GM23248 (cell line): ENCODE measurements at regions not wholly inside any gene's neighbourhood (a gene's known extent, or its start where the extent isn't known, plus 50 kb on each side); places are given as distances from the start of the nearest gene placed in this dataset.

Experiments used
- DNase-seq: peaks from one replicate; pipeline ENCODE4 v3.0.0-alpha.2; 2015
- H2AFZ ChIP-seq: fragments of 200-600 bp; sonication (generic); 2 replicates; pipeline ENCODE4 v1.6.1; 2016; ENCODE audit warnings: antibody characterized with exemption
- H3F3A ChIP-seq: fragments of 200-600 bp; sonication (generic); 2 replicates; pipeline ENCODE4 v1.6.1; 2016; ENCODE audit warnings: mild to moderate bottlenecking, antibody characterized with exemption, mixed run types; ENCODE audit not compliant: insufficient read depth
- H3K27ac ChIP-seq: fragments of 200-600 bp; sonication (generic); 2 replicates; pipeline ENCODE4 v1.5.1; 2016; ENCODE audit warnings: mild to moderate bottlenecking
- H3K27me3 ChIP-seq: fragments of 200-600 bp; sonication (generic); replicated peaks from 2 replicates; pipeline ENCODE4 v1.6.1; 2016; ENCODE audit warnings: mild to moderate bottlenecking; ENCODE audit not compliant: insufficient read depth
- H3K36me3 ChIP-seq: fragments of 200-600 bp; sonication (generic); 2 replicates; pipeline ENCODE4 v1.6.1; 2016; ENCODE audit warnings: low read depth, mild to moderate bottlenecking
- H3K4me1 ChIP-seq: fragments of 200-600 bp; sonication (generic); 2 replicates; pipeline ENCODE4 v1.6.1; 2016; ENCODE audit warnings: mild to moderate bottlenecking; ENCODE audit not compliant: insufficient read depth
- H3K4me2 ChIP-seq: fragments of 200-600 bp; sonication (generic); one replicate; pipeline ENCODE4 v1.6.1; 2016; ENCODE audit warnings: mild to moderate bottlenecking; ENCODE audit not compliant: unreplicated experiment
- H3K4me3 ChIP-seq: fragments of 200-600 bp; sonication (generic); 2 replicates; pipeline ENCODE4 v1.5.1; 2016; ENCODE audit warnings: mild to moderate bottlenecking
- H3K79me2 ChIP-seq: fragments of 200-600 bp; sonication (generic); 2 replicates; pipeline ENCODE4 v1.6.1; 2016; ENCODE audit warnings: mild to moderate bottlenecking; ENCODE audit not compliant: insufficient read depth
- H3K9ac ChIP-seq: fragments of 200-600 bp; sonication (generic); 2 replicates; pipeline ENCODE4 v1.6.1; 2016; ENCODE audit warnings: mild to moderate bottlenecking
- H3K9me2 ChIP-seq: fragments of 200-600 bp; sonication (generic); 2 replicates; pipeline ENCODE4 v1.6.1; 2016; ENCODE audit warnings: mixed run types, mild to moderate bottlenecking, moderate library complexity; ENCODE audit not compliant: insufficient read depth
- H3K9me3 ChIP-seq: fragments of 200-600 bp; sonication (generic); one replicate; pipeline ENCODE4 v1.6.1; 2017; ENCODE audit warnings: low read depth
- H4K20me1 ChIP-seq: fragments of 200-600 bp; sonication (generic); 2 replicates; pipeline ENCODE4 v1.6.0; 2016; ENCODE audit not compliant: insufficient read depth
- EZH2 ChIP-seq: fragments of 200-600 bp; sonication (generic); IDR thresholded peaks from 2 replicates; pipeline ENCODE4 v1.6.1; 2018; ENCODE audit warnings: antibody characterized with exemption, mild to moderate bottlenecking; ENCODE audit not compliant: insufficient read depth, poor library complexity, severe bottlenecking
- EZH2phosphoT487 ChIP-seq: fragments of 200-600 bp; sonication (generic); IDR thresholded peaks from 2 replicates; pipeline ENCODE4 v1.6.1; 2018; ENCODE audit warnings: antibody characterized with exemption, moderate library complexity, mild to moderate bottlenecking, low read depth; ENCODE audit not compliant: insufficient read depth
- whole genome bisulfite sequencing, 2 experiments: methylation state at CpG; one replicate each; pipeline ENCODE4 v1.1.6; 2015 to 2017; ENCODE audit warnings: low lambda C conversion rate in 2 of 2, low coverage in 1 of 2; ENCODE audit errors: missing lambda C conversion rate in 2 of 2; 5-methylcytosine and 5-hydroxymethylcytosine counted together
- in situ Hi-C: fragments of 300-500 bp; cut with MboI; formaldehyde crosslinking; loops from 2 replicates; pipeline ENCODE4 v1.15.0; 2020

DNA sequence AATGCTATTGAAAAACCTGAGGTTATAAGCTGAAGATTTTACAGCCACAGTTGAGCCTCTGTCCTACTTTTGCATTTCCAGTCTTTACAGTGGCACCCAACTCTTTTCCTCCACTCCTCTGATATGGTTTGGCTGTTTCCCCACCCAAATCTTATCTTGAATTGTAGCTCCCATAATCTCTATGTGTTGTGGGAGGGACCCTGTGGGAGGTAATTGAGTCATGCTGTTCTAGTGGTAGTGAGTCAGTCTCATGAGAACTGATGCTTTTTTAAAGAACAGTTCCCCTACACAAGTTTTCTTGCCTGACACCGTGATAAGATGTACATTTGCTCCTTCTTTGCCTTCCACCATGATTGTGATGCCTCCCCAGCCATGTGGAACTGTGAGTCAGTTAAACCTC lies 646.1 kb upstream of the SEMA6A start:
- H3K4me1 ChIP-seq, result no peaks in the 10 kb centered on the region
- WGBS, 2 experiments, result 48 to 52% methylated on average over 1 of the region's 1 CpG
- no peaks in the 10 kb centered on the region for H4K20me1 ChIP-seq
- no peaks in the 10 kb centered on the region for H3K79me2 ChIP-seq
- H3K9ac ChIP-seq, result no peak overlapping the region
- no peaks in the 10 kb centered on the region for H3F3A ChIP-seq
- H3K4me2 ChIP-seq, result no peak overlapping the region
- no peak overlapping the region for H3K4me3 ChIP-seq
- H3K36me3 ChIP-seq, result no peaks in the 10 kb centered on the region
- TF ChIP-seq EZH2 (no peak), EZH2phosphoT487 (no peak)
- no peak overlapping the region for H2AFZ ChIP-seq
- no peaks in the 10 kb centered on the region for H3K9me2 ChIP-seq
- H3K9me3 ChIP-seq, result no peaks in the 10 kb centered on the region
- no peaks in the 10 kb centered on the region for H3K27me3 ChIP-seq
- no peak for DNase-seq
- no peak overlapping the region for H3K27ac ChIP-seq
- in situ Hi-C loops, result no loop called here

DNA sequence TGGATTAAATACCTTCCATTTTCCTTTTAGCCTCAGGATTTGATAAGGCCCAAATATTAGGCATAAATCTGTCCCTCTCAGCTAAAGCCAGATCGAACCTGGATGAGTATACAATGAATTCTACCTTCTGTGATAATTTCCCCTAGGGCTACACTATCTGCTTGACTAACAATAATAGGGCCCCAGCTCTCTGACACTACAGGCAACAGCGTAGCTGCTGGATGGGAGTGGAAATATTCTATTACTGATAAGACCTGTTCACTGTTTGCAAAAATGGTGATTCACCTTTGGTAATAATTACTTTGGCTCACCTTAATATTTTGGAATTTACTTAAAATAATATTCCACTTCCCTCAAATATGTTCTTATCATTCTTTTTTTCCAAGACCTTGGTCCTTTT lies 644.2 kb upstream of the SEMA6A start:
- DNase-seq, result no peak
- no peaks in the 10 kb centered on the region for H3K9me2 ChIP-seq
- H3K36me3 ChIP-seq, result no peaks in the 10 kb centered on the region
- H4K20me1 ChIP-seq, result no peaks in the 10 kb centered on the region
- H3K27ac ChIP-seq, result no peak overlapping the region
- no peak for TF ChIP-seq EZH2phosphoT487
- no peak for TF ChIP-seq EZH2
- no peaks in the 10 kb centered on the region for H3K27me3 ChIP-seq
- no peaks in the 10 kb centered on the region for H3K79me2 ChIP-seq
- H3K4me3 ChIP-seq, result no peak overlapping the region
- no peak overlapping the region for H3K9ac ChIP-seq
- in situ Hi-C loops, result no loop called here
- no peak overlapping the region for H3K4me2 ChIP-seq
- H3K4me1 ChIP-seq, result no peaks in the 10 kb centered on the region
- no peaks in the 10 kb centered on the region for H3K9me3 ChIP-seq
- no peaks in the 10 kb centered on the region for H3F3A ChIP-seq
- no peak overlapping the region for H2AFZ ChIP-seq
- WGBS, 2 experiments, result 23 to 28% methylated on average over 2 of the region's 2 CpGs

DNA sequence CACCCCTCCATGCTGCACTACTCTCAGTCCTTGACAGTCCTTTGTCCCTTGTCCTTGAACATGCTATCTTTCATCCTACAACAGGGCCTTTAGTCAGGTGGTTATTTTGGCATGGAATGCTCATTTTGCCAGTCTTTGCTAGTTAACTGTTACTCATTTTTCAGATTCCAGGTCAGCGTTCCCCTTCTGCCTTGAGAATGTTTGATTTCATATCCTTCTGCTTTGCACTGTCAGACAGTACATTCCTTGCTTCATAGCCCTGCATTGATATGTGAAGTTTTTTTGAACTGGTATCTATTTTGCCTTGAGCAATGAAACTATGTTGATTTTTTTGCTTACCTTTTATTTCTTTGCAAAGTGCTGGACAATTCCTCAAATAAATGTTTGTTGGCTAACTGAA lies 638.2 kb upstream of the SEMA6A start:
- no peaks in the 10 kb centered on the region for H3K36me3 ChIP-seq
- H2AFZ ChIP-seq, result no peak overlapping the region
- H3K4me1 ChIP-seq, result no peaks in the 10 kb centered on the region
- no peaks in the 10 kb centered on the region for H3K79me2 ChIP-seq
- H3F3A ChIP-seq, result no peaks in the 10 kb centered on the region
- no peaks in the 10 kb centered on the region for H3K27me3 ChIP-seq
- TF ChIP-seq EZH2, result no peak
- TF ChIP-seq EZH2phosphoT487, result no peak
- H3K27ac ChIP-seq, result no peak overlapping the region
- H3K9ac ChIP-seq, result no peak overlapping the region
- no peaks in the 10 kb centered on the region for H4K20me1 ChIP-seq
- DNase-seq, result no peak
- no peak overlapping the region for H3K4me3 ChIP-seq
- no peak overlapping the region for H3K4me2 ChIP-seq
- in situ Hi-C loops, result no loop called here
- H3K9me3 ChIP-seq, result no peaks in the 10 kb centered on the region
- 23 to 32% methylated on average over 1 of the region's 1 CpG for WGBS, 2 experiments
- H3K9me2 ChIP-seq, result no peaks in the 10 kb centered on the region

DNA sequence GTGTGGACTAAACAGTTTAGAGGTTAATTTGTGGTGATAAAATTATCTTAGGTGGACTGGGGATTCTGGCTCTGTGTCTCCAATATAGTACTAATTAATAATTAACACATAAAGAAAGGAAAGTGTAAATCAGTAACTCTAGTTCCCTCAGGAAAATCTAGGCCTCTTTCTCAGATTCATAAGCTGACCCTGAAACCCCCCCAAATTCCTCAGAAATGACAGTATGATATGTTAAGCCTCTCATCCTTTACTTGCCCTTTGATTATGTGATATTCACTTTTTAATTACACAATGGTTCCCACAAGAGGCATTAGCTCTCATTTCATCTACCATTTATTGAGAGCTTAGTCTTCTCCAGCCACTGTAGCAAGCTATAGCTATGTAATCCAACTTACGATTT lies 636.2 kb upstream of the SEMA6A start:
- Histone ChIP-seq H2AFZ (no peak overlapping the region), H3K4me1 (no peaks in the 10 kb centered on the region), H3K79me2 (no peaks in the 10 kb centered on the region), H3K27ac (no peak overlapping the region), H3K36me3 (no peaks in the 10 kb centered on the region), H3K27me3 (no peaks in the 10 kb centered on the region), H3K9me2 (no peaks in the 10 kb centered on the region), H3K4me2 (no peak overlapping the region), H3K4me3 (no peak overlapping the region), H3K9ac (no peak overlapping the region), H4K20me1 (no peaks in the 10 kb centered on the region), H3K9me3 (no peaks in the 10 kb centered on the region), H3F3A (no peaks in the 10 kb centered on the region)
- 42 to 43% methylated on average over 1 of the region's 1 CpG for WGBS, 2 experiments
- in situ Hi-C loops, result no loop called here
- no peak for DNase-seq
- TF ChIP-seq EZH2phosphoT487 (no peak), EZH2 (no peak)

DNA sequence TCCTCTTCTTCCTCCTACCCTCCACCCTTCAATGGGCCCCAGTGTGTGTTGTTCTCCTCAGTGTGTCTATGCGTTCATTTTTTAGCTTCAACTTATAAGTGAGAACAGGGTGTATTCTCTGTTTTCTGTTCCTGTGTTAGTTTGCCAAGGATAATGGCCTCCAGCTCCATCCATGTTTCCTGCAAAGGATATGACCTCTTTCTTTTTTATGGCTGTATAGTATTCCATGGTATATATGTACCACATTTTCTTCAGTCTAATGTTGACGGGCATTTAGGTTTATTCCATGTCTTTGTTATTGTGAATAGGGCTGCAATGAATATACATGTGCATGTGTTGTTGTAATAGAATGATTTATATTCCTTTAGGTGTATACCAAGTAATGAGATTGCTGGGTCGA lies 634.9 kb upstream of the SEMA6A start:
- in situ Hi-C loops, result no loop called here
- no peaks in the 10 kb centered on the region for H3K27me3 ChIP-seq
- H3K4me1 ChIP-seq, result no peaks in the 10 kb centered on the region
- H3K4me3 ChIP-seq, result no peak overlapping the region
- no peaks in the 10 kb centered on the region for H3K36me3 ChIP-seq
- H2AFZ ChIP-seq, result no peak overlapping the region
- 39 to 46% methylated on average over 3 of the region's 3 CpGs for WGBS, 2 experiments
- H3F3A ChIP-seq, result no peaks in the 10 kb centered on the region
- H3K4me2 ChIP-seq, result no peak overlapping the region
- no peaks in the 10 kb centered on the region for H3K79me2 ChIP-seq
- no peak overlapping the region for H3K9ac ChIP-seq
- H3K9me3 ChIP-seq, result no peaks in the 10 kb centered on the region
- no peaks in the 10 kb centered on the region for H4K20me1 ChIP-seq
- TF ChIP-seq EZH2phosphoT487 (no peak), EZH2 (no peak)
- H3K27ac ChIP-seq, result no peak overlapping the region
- H3K9me2 ChIP-seq, result no peaks in the 10 kb centered on the region
- DNase-seq, result no peak
